CD8-positive, alpha-beta memory T cell (primary cell): ENCODE measurements at regions not wholly inside any gene's neighbourhood (a gene's known extent, or its start where the extent isn't known, plus 50 kb on each side); places are given as distances from the start of the nearest gene placed in this dataset.

ENCODE experiments used
- CTCF ChIA-PET: fragments of 350-600 bp; sonication (Branson Sonifier 250); formaldehyde crosslinking; loops from one replicate; lab custom pipeline; 2021; ENCODE audit warnings: antibody characterized with exemption; lab: Charles Lee
- POLR2A ChIA-PET: fragments of 350-600 bp; sonication (Branson Sonifier 250); formaldehyde crosslinking; loops from one replicate; lab custom pipeline; 2021; ENCODE audit warnings: antibody characterized with exemption; lab: Charles Lee
- DNase-seq, 5 donors: peaks; one replicate each; pipeline versions ENCODE4 v3.0.0 to v3.0.0-alpha.2; 2020 to 2022; ENCODE audit warnings: mixed read lengths in 1 of 5
- H3K27ac ChIP-seq: one replicate; pipeline ENCODE4 v1.7.0; 2013; ENCODE audit warnings: low read depth, mild to moderate bottlenecking, low read length, moderate library complexity
- H3K27me3 ChIP-seq: 2 replicates; pipeline ENCODE4 v1.7.0; 2013; ENCODE audit warnings: low read length, mild to moderate bottlenecking; ENCODE audit not compliant: insufficient read depth, poor library complexity, severe bottlenecking
- H3K36me3 ChIP-seq: 2 replicates; pipeline ENCODE4 v1.7.0; 2013; ENCODE audit warnings: mild to moderate bottlenecking, low read length, moderate library complexity; ENCODE audit not compliant: insufficient read depth
- H3K4me1 ChIP-seq: 2 replicates; pipeline ENCODE4 v1.7.0; 2013; ENCODE audit warnings: mild to moderate bottlenecking, low read length, moderate library complexity; ENCODE audit not compliant: insufficient read depth
- H3K4me3 ChIP-seq: 2 replicates; pipeline ENCODE4 v1.7.0; 2013; ENCODE audit warnings: mild to moderate bottlenecking, low read length
- H3K9me3 ChIP-seq: 2 replicates; pipeline ENCODE4 v1.7.0; 2013; ENCODE audit warnings: mild to moderate bottlenecking, low read length
- H3K27ac Mint-ChIP-seq, 8 donors: one replicate each; pipeline ENCODE4 v1.8.0; 2020 to 2021; ENCODE audit warnings: mixed read lengths in 8 of 8, mild to moderate bottlenecking in 6 of 8, inconsistent platforms in 3 of 8, moderate library complexity in 3 of 8
- H3K27me3 Mint-ChIP-seq, 2 donors: one replicate each; pipeline ENCODE4 v1.8.0; 2020 to 2021; ENCODE audit warnings: mixed read lengths in 2 of 2, mild to moderate bottlenecking in 1 of 2, moderate library complexity in 1 of 2
- H3K36me3 Mint-ChIP-seq, 3 donors: one replicate each; pipeline ENCODE4 v1.8.0; 2020 to 2021; ENCODE audit warnings: mixed read lengths in 3 of 3, inconsistent platforms in 1 of 3, mild to moderate bottlenecking in 1 of 3
- H3K4me1 Mint-ChIP-seq, 3 donors: one replicate each; pipeline ENCODE4 v1.8.0; 2020 to 2021; ENCODE audit warnings: mixed read lengths in 3 of 3, inconsistent platforms in 1 of 3, mild to moderate bottlenecking in 1 of 3
- H3K4me3 Mint-ChIP-seq, 7 donors: one replicate each; pipeline ENCODE4 v1.8.0; 2020 to 2021; ENCODE audit warnings: mixed read lengths in 7 of 7, mild to moderate bottlenecking in 6 of 7, moderate library complexity in 4 of 7, inconsistent platforms in 2 of 7
- H3K9me3 Mint-ChIP-seq, 5 donors: one replicate each; pipeline ENCODE4 v1.8.0; 2020 to 2022; ENCODE audit warnings: mixed read lengths in 5 of 5, mild to moderate bottlenecking in 3 of 5, moderate library complexity in 2 of 5, inconsistent platforms in 1 of 5

- no peak for DNase-seq
- Histone ChIP-seq H3K9me3 (no peaks in the 10 kb centered on the region), H3K27me3 (no peaks in the 10 kb centered on the region), H3K27ac (no peak overlapping the region), H3K4me1 (no peaks in the 10 kb centered on the region), H3K36me3 (no peaks in the 10 kb centered on the region), H3K4me3 (no peak overlapping the region)
- H3K9me3 Mint-ChIP-seq: peaks cover 10 to 17% (median 13%) of the 10 kb centered on the region in 5 donors
- CTCF ChIA-PET: no interaction called here
- peaks cover 0 to 1% of the 10 kb centered on the region in 2 donors for H3K27me3 Mint-ChIP-seq
- peaks cover 0 to 4% (median 1%) of the 10 kb centered on the region in 3 donors for H3K36me3 Mint-ChIP-seq
- POLR2A ChIA-PET: no interaction called here
- no peak overlapping the region for H3K27ac Mint-ChIP-seq
- H3K4me3 Mint-ChIP-seq: no peak overlapping the region
- H3K4me1 Mint-ChIP-seq: no peaks in the 10 kb centered on the region
Measured at GRCh38 chr4:148574066-148574465, 131.9 kb upstream of the NR3C2 start.

- no peaks in the 10 kb centered on the region for H3K4me1 ChIP-seq
- no peaks in the 10 kb centered on the region for H3K27me3 ChIP-seq
- H3K36me3 ChIP-seq: no peaks in the 10 kb centered on the region
- CTCF ChIA-PET: no interaction called here
- no peak for DNase-seq
- peaks cover 0 to 1% of the 10 kb centered on the region in 2 donors for H3K27me3 Mint-ChIP-seq
- H3K4me1 Mint-ChIP-seq: no peaks in the 10 kb centered on the region
- H3K27ac Mint-ChIP-seq: no peak overlapping the region
- H3K4me3 ChIP-seq: no peak overlapping the region
- no peak overlapping the region for H3K27ac ChIP-seq
- no peak overlapping the region for H3K4me3 Mint-ChIP-seq
- no peaks in the 10 kb centered on the region for H3K9me3 ChIP-seq
- POLR2A ChIA-PET: no interaction called here
- peaks cover 14 to 20% (median 16%) of the 10 kb centered on the region in 5 donors for H3K9me3 Mint-ChIP-seq
- peaks cover 0 to 4% (median 1%) of the 10 kb centered on the region in 3 donors for H3K36me3 Mint-ChIP-seq
Measured at GRCh38 chr4:148573296-148573695, 131.1 kb upstream of the NR3C2 start.

DNA sequence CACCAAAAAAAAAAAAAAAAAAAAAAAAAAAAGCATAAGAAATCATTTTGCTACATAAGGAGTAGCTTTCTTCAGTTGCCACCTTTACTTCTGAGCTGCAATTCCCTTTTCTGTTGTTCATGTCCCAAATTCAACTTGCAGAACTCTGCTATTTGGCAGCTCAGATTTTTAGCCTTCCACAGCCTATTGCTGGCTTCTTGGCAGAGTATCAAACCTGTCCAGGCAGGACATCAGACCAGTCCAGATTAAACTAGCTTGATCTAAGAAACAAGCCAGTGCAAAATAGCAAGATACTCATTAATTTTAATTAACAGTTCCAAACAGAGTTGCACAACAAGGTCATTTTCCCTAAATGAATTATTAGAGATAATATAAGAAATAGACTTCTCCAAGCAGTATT, 123.6 kb upstream of the NR3C2 start:
- H3K27ac ChIP-seq: no peak overlapping the region
- Mint-ChIP-seq H3K27me3 (no peaks in the 10 kb centered on the region), H3K4me3 (no peak overlapping the region), H3K4me1 (no peaks in the 10 kb centered on the region), H3K36me3 (peaks cover 0 to 8% (median 1%) of the 10 kb centered on the region in 3 donors), H3K27ac (no peak overlapping the region), H3K9me3 (peaks cover 16 to 19% (median 17%) of the 10 kb centered on the region in 5 donors)
- ChIA-PET CTCF (no interaction called here), POLR2A (no interaction called here)
- H3K36me3 ChIP-seq: no peaks in the 10 kb centered on the region
- no peak overlapping the region for H3K4me3 ChIP-seq
- DNase-seq: no peak
- H3K9me3 ChIP-seq: no peaks in the 10 kb centered on the region
- H3K4me1 ChIP-seq: no peaks in the 10 kb centered on the region
- no peaks in the 10 kb centered on the region for H3K27me3 ChIP-seq

DNA sequence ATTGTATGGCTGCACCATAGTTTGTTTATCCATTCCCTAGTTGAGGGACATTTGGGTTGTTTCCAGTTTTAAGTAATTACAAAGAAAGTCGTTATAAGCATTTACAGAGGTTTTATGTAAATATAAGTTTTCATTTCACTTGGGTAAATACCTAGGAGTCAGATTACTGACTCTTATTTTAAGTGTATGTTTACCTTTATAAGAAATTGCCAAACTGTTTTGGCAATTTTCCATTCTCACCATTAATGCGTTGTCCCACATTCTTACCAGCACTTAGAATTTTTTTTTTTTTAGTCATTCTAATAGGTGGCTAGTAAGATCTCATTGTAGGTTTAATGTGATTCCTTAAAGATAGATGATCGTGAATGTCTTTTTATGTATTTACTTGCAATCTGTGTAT, 121.5 kb upstream of the NR3C2 start:
- Mint-ChIP-seq H3K27me3 (no peaks in the 10 kb centered on the region), H3K4me1 (no peaks in the 10 kb centered on the region), H3K4me3 (no peak overlapping the region), H3K27ac (no peak overlapping the region), H3K36me3 (peaks cover 0 to 5% (median 0%) of the 10 kb centered on the region in 3 donors), H3K9me3 (peaks cover 0 to 3% (median 3%) of the 10 kb centered on the region in 5 donors)
- H3K27ac ChIP-seq: no peak overlapping the region
- ChIA-PET CTCF (no interaction called here), POLR2A (no interaction called here)
- H3K4me1 ChIP-seq: no peaks in the 10 kb centered on the region
- H3K9me3 ChIP-seq: no peaks in the 10 kb centered on the region
- DNase-seq: no peak
- H3K36me3 ChIP-seq: no peaks in the 10 kb centered on the region
- no peaks in the 10 kb centered on the region for H3K27me3 ChIP-seq
- H3K4me3 ChIP-seq: no peak overlapping the region

GRCh38 chr4:148561467-148561866, 119.3 kb upstream of the NR3C2 start:
- ChIA-PET CTCF (no interaction called here), POLR2A (no interaction called here)
- H3K27ac Mint-ChIP-seq: no peak overlapping the region

DNA sequence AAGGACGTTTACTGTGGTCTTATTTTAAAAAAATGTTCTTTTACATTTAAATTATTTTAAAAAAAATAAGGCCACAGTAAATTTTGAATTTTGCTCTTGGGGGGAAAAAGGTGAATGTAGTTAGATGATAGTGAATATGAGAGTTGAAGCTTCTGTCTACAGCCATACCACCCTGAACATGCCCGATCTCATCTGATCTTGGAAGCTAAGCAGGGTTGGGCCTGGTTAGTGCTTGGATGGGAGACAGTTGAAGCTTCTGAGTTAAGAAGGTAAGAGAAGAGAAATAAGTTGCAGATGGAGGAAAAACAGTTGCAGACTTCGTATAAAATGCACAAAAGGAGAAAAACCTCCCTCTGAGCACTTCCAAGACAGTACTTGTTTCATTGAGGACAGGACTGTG, 115.6 kb upstream of the NR3C2 start:
- Mint-ChIP-seq H3K27me3 (peaks cover 0 to 2% of the 10 kb centered on the region in 2 donors), H3K9me3 (no peaks in the 10 kb centered on the region), H3K4me1 (no peaks in the 10 kb centered on the region), H3K4me3 (no peak overlapping the region), H3K27ac (peak overlapping the region in 1 of 8 donors; percentile 82), H3K36me3 (no peaks in the 10 kb centered on the region)
- Histone ChIP-seq H3K27ac (no peak overlapping the region), H3K4me3 (no peak overlapping the region), H3K36me3 (no peaks in the 10 kb centered on the region), H3K4me1 (no peaks in the 10 kb centered on the region), H3K27me3 (no peaks in the 10 kb centered on the region), H3K9me3 (no peaks in the 10 kb centered on the region)
- DNase-seq: no peak
- CTCF ChIA-PET: no interaction called here
- POLR2A ChIA-PET: no interaction called here

More at GRCh38 chr4:148561467-148561866, 119.3 kb upstream of the NR3C2 start:
- Histone ChIP-seq H3K4me3 (no peak overlapping the region), H3K9me3 (no peaks in the 10 kb centered on the region), H3K27ac (no peak overlapping the region), H3K27me3 (no peaks in the 10 kb centered on the region), H3K4me1 (no peaks in the 10 kb centered on the region), H3K36me3 (no peaks in the 10 kb centered on the region)
- H3K4me1 Mint-ChIP-seq: no peaks in the 10 kb centered on the region
- no peaks in the 10 kb centered on the region for H3K9me3 Mint-ChIP-seq
- no peaks in the 10 kb centered on the region for H3K27me3 Mint-ChIP-seq
- DNase-seq: no peak
- no peaks in the 10 kb centered on the region for H3K36me3 Mint-ChIP-seq
- H3K4me3 Mint-ChIP-seq: no peak overlapping the region

DNA sequence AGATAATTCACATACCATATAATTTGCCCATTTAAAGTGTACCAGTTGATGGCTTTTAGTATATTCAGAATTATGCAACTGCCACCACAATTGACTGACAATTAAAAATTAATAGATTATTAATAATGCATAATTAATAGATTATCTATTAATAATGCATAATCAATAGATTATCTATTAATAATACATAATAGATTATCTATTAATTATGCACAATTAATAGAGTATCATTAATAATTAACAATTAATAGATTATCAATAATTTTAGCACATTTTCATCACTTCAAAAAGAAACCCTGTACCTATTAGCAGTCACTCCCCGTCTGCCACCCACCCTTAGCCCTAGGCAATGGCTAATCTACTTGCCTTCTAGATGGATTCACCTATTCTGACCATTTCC, 108.6 kb upstream of the NR3C2 start:
- Histone ChIP-seq H3K4me1 (no peaks in the 10 kb centered on the region), H3K27ac (no peak overlapping the region), H3K9me3 (no peaks in the 10 kb centered on the region), H3K36me3 (no peaks in the 10 kb centered on the region), H3K27me3 (no peaks in the 10 kb centered on the region), H3K4me3 (no peak overlapping the region)
- Mint-ChIP-seq H3K27ac (no peak overlapping the region), H3K4me1 (no peaks in the 10 kb centered on the region), H3K4me3 (no peak overlapping the region), H3K9me3 (no peaks in the 10 kb centered on the region), H3K36me3 (peaks cover 0 to under 1% (median 0%) of the 10 kb centered on the region in 3 donors), H3K27me3 (peaks cover under 1 to 2% of the 10 kb centered on the region in 2 donors)
- ChIA-PET POLR2A (no interaction called here), CTCF (no interaction called here)
- DNase-seq: no peak

GRCh38 chr4:148542922-148543623, 100.9 kb upstream of the NR3C2 start:
- Histone ChIP-seq H3K27ac (no peak overlapping the region), H3K4me3 (no peak overlapping the region), H3K4me1 (no peaks in the 10 kb centered on the region), H3K9me3 (no peaks in the 10 kb centered on the region), H3K27me3 (no peaks in the 10 kb centered on the region), H3K36me3 (no peaks in the 10 kb centered on the region)
- Mint-ChIP-seq H3K36me3 (peaks cover 0 to 1% (median 0%) of the 10 kb centered on the region in 3 donors), H3K4me1 (no peaks in the 10 kb centered on the region), H3K4me3 (no peak overlapping the region), H3K9me3 (no peaks in the 10 kb centered on the region), H3K27ac (no peak overlapping the region), H3K27me3 (peaks cover 0 to 3% of the 10 kb centered on the region in 2 donors)
- ChIA-PET POLR2A (no interaction called here), CTCF (no interaction called here)
- DNase-seq: no peak
